Uterus (tissue), 3 donors: ENCODE measurements at regions not wholly inside any gene's neighbourhood (a gene's known extent, or its start where the extent isn't known, plus 50 kb on each side); places are given as distances from the start of the nearest gene placed in this dataset.
A peak's percentile ranks its signal among the peaks of the same experiment; 100 is the strongest.

ENCODE experiments used
- DNase-seq, 2 donors: peaks; one replicate each; pipeline ENCODE4 v3.0.0-alpha.2; 2019 to 2020
- H3K27ac ChIP-seq, 2 donors: fragments of 200-600 bp; sonication (generic); 1 replicate in 1 of 2; 2 replicates in 1 of 2; pipeline ENCODE4 v1.5.1; 2016 to 2018
- H3K27me3 ChIP-seq, 2 donors: fragments of 200-600 bp; sonication (generic); one replicate each; pipeline ENCODE4 v1.5.1; 2018 to 2019; ENCODE audit warnings: control low read depth in 1 of 2
- H3K36me3 ChIP-seq, 2 donors: fragments of 200-600 bp; sonication (generic); one replicate each; pipeline ENCODE4 v1.5.1; 2019; ENCODE audit warnings: control low read depth in 1 of 2
- H3K4me1 ChIP-seq, 2 donors: fragments of 200-600 bp; sonication (generic); one replicate each; pipeline ENCODE4 v1.5.1; 2018 to 2019; ENCODE audit warnings: control low read depth in 1 of 2
- H3K4me3 ChIP-seq, 2 donors: fragments of 200-600 bp; sonication (generic); 1 replicate in 1 of 2; 2 replicates in 1 of 2; pipeline ENCODE4 v1.5.1; 2018 to 2019; ENCODE audit warnings: mild to moderate bottlenecking in 1 of 2
- H3K9me3 ChIP-seq, 2 donors: fragments of 200-600 bp; sonication (generic); one replicate each; pipeline ENCODE4 v1.5.1; 2019; ENCODE audit warnings: control low read depth in 1 of 2
- CTCF ChIP-seq, 4 experiments: fragments of 200-600 bp in 2 of 4; fragments of 450-650 bp in 2 of 4; sonication (generic) in 2 of 4; IDR thresholded peaks; one replicate each; pipeline ENCODE4 v1.5.1; 2016 to 2019; ENCODE audit warnings: antibody characterized with exemption in 4 of 4, mild to moderate bottlenecking in 2 of 4, moderate library complexity in 1 of 4
- POLR2A ChIP-seq, 2 donors: fragments of 450-650 bp; IDR thresholded peaks; one replicate each; pipeline ENCODE4 v1.6.1; 2016; ENCODE audit warnings: antibody characterized with exemption in 2 of 2, mild to moderate bottlenecking in 1 of 2, moderate library complexity in 1 of 2
- intact Hi-C: fragments of 100-400 bp; cut with DNase I; formaldehyde crosslinking; loops from one replicate; pipeline ENCODE4 v1.15.1; 2023; ENCODE audit warnings: low total_unique reads
- donor health status: DM: yes; HTN: yes; CAD: no.

DNA sequence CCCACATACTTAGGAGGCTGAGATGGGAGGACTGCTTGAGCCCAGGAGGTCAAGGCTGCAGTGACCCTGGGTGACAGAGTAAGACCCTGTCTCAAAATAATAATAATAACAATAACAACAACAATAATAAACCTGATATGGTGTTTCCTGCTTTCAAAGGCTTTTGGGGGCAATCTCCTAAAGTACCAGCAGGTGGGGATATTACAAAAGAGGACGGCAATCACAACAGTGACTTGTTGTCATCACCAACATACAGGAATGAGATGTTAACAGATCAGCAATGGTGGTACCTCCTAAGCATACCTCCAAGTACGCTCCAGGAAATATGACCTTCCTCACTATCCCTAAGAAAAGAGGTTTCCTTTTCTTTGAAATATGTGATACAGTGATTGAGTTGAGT, 91.1 kb upstream of the RNF180 start:
- intact Hi-C loops = no loop called here
- Histone ChIP-seq H3K27me3 (no peaks in the 10 kb centered on the region), H3K9me3 (no peaks in the 10 kb centered on the region), H3K27ac (no peak overlapping the region), H3K36me3 (no peaks in the 10 kb centered on the region), H3K4me3 (no peak overlapping the region), H3K4me1 (no peaks in the 10 kb centered on the region)
- DNase-seq = no peak
- TF ChIP-seq POLR2A (IDR thresholded peaks at IDR 0.05) (no peak), CTCF (IDR thresholded peaks at IDR 0.05) (peak in 3 of 4 experiments; percentile 20 to 36 (median 31))

GRCh38 chr5:64069486-64069885, 96.2 kb upstream of the RNF180 start:
- no peaks in the 10 kb centered on the region for H3K27me3 ChIP-seq
- intact Hi-C loops = no loop called here
- no peak overlapping the region for H3K27ac ChIP-seq
- H3K4me1 ChIP-seq = no peaks in the 10 kb centered on the region
- H3K36me3 ChIP-seq = no peaks in the 10 kb centered on the region
- H3K9me3 ChIP-seq = no peaks in the 10 kb centered on the region
- no peak for TF ChIP-seq CTCF (IDR thresholded peaks at IDR 0.05)
- no peak for TF ChIP-seq POLR2A (IDR thresholded peaks at IDR 0.05)
- H3K4me3 ChIP-seq = no peak overlapping the region
- no peak for DNase-seq

GRCh38 chr5:64050296-64050695, 88.1 kb upstream of the HTR1A start:
- H3K27ac ChIP-seq = no peak overlapping the region
- no peaks in the 10 kb centered on the region for H3K4me1 ChIP-seq
- no peak for DNase-seq
- no peaks in the 10 kb centered on the region for H3K27me3 ChIP-seq
- H3K9me3 ChIP-seq = no peaks in the 10 kb centered on the region
- intact Hi-C loops = no loop called here
- H3K4me3 ChIP-seq = no peak overlapping the region
- TF ChIP-seq POLR2A (IDR thresholded peaks at IDR 0.05) = no peak
- no peak for TF ChIP-seq CTCF (IDR thresholded peaks at IDR 0.05)
- no peaks in the 10 kb centered on the region for H3K36me3 ChIP-seq

DNA sequence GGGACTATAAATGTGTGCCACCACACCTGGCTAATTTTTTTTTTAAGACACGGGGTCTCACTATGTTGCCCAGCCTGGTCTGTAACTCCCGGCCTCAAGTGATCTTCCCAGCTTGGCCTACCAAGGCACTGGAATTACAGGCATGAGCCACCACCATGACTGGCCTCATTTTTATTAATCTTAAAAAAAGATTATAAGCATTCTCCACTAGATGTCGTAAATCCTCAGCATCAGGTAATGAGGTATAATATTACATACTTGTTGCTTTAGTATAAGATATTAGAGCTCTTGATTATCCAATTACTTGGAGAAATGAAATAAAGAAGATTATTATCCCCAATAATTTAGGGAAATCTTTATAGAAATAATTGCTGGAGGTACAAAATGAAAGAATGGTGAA, 78.2 kb upstream of the HTR1A start:
- no peak overlapping the region for H3K27ac ChIP-seq
- intact Hi-C loops = no loop called here
- H3K4me1 ChIP-seq = no peaks in the 10 kb centered on the region
- no peaks in the 10 kb centered on the region for H3K36me3 ChIP-seq
- H3K27me3 ChIP-seq = no peaks in the 10 kb centered on the region
- DNase-seq = no peak
- H3K9me3 ChIP-seq = no peaks in the 10 kb centered on the region
- H3K4me3 ChIP-seq = no peak overlapping the region
- TF ChIP-seq POLR2A (IDR thresholded peaks at IDR 0.05) = no peak
- TF ChIP-seq CTCF (IDR thresholded peaks at IDR 0.05) = no peak

DNA sequence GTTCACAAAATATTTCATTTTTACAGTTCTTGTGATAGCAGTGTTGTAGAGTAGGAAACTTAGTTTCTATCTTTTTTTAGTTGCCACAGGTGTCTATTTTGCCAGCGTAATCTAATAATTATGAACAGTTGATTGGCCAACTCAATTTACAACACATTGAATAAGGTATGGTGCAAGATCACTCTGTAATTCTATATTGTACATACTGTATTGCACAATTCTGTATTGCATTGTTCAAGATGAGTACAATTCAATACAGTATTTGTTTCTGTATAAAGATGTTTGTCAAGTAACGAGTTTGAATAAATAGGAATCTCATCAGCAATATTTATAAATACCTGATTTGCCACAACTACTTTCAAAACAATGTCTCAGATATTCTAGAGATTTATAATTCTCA, 64.2 kb upstream of the HTR1A start:
- Histone ChIP-seq H3K27ac (no peak overlapping the region), H3K4me3 (no peak overlapping the region), H3K27me3 (no peaks in the 10 kb centered on the region), H3K36me3 (no peaks in the 10 kb centered on the region), H3K9me3 (no peaks in the 10 kb centered on the region), H3K4me1 (no peaks in the 10 kb centered on the region)
- no peak for TF ChIP-seq CTCF (IDR thresholded peaks at IDR 0.05)
- no peak for TF ChIP-seq POLR2A (IDR thresholded peaks at IDR 0.05)
- no peak for DNase-seq
- intact Hi-C loops = no loop called here
